VCaP (cell line): ENCODE measurements at regions not wholly inside any gene's neighbourhood (a gene's known extent, or its start where the extent isn't known, plus 50 kb on each side); places are given as distances from the start of the nearest gene placed in this dataset.

Source experiments
- H3K27ac ChIP-seq: fragments of 450-650 bp; 2 replicates; pipeline ENCODE4 v1.5.1; 2017
- TF ChIP-seq, protein P1 (sequence below): fragments of 450-650 bp; conservative IDR thresholded peaks from 2 replicates; pipeline ENCODE4 v1.5.1; 2017; ENCODE audit warnings: mild to moderate bottlenecking, moderate library complexity

DNA sequence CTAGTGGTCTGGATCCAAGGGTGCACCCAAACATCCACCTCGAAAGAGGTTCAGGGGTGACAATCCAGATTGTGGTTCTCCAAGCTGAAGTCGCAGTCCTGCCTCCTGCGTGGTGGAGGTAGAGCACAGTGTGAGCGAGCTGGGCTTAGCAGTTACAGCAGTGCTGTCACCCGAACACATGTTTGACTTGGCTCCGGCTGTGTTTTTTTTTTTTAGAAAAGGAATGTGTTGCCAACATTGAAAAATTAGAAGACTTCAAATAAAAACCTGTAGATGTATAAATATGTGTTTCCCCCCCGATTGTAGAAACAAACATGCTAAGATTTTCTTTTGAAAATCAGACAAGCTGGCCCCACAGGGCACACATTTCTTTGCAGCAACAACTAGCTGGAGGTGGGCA, 530.8 kb downstream of the SHQ1 start:
- TF ChIP-seq, protein P1, sequence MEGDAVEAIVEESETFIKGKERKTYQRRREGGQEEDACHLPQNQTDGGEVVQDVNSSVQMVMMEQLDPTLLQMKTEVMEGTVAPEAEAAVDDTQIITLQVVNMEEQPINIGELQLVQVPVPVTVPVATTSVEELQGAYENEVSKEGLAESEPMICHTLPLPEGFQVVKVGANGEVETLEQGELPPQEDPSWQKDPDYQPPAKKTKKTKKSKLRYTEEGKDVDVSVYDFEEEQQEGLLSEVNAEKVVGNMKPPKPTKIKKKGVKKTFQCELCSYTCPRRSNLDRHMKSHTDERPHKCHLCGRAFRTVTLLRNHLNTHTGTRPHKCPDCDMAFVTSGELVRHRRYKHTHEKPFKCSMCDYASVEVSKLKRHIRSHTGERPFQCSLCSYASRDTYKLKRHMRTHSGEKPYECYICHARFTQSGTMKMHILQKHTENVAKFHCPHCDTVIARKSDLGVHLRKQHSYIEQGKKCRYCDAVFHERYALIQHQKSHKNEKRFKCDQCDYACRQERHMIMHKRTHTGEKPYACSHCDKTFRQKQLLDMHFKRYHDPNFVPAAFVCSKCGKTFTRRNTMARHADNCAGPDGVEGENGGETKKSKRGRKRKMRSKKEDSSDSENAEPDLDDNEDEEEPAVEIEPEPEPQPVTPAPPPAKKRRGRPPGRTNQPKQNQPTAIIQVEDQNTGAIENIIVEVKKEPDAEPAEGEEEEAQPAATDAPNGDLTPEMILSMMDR, result no peak
- peak overlapping the region; percentile 90 for H3K27ac ChIP-seq

DNA sequence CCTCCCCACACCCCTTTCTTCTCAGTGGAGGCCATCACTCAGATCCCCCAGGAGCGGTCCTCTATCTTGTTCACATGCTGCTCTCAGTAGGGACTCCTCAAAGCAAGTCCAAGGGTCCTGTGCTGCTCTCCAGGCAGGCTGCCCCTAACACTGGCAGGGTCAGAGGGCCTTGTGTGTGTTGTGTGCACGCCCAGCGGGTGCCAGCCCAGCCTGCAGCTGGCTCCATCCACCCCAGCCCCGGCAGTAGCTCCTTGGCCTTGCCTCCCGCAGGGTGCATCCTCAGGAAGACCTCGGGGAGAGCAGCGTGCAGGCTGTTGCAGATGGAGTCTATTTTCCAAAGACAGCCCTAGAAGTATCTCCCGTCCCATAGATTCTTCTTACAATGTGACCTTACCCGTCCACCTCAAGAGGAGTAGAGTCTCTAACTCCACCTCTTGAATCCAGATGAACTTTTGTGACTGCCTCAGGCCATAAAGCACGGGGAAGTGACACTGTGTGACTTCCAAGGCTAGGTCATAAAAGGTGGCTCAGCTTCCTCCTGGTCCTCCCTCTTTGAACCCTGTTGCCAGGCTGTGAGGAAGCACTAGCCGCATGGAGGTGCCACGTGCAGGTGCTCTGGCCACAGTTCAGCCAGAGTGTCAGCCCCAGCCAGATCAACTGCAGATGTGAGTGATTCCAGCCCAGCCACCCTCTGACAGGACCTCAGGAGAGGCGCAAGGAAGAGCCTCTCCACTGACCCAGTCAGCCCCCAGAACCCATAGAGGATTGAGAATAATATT, 531.6 kb downstream of the SHQ1 start:
- H3K27ac ChIP-seq, result peak overlapping the region; percentile 90
- TF ChIP-seq, protein P1, result no peak

DNA sequence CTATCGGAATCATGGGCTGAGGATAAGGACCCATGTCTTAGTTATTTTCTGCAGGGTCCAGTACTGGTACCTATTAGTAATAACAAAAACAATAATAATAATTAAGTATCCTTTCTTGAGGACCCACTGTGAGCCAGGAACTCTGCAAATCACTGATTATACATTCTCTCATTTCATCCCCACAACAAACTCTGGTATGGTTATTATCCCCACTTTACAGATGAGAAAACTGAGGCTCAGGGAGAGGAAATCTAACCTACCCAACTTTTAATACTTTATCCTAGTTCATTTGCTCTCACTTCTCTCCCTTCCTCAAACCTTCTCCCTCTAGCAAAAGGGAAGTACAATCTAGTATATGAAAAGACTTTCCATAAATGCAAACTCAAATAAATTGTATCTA, 528.4 kb upstream of the PROK2 start:
- H3K27ac ChIP-seq, result no peak overlapping the region
- TF ChIP-seq, protein P1, result no peak

DNA sequence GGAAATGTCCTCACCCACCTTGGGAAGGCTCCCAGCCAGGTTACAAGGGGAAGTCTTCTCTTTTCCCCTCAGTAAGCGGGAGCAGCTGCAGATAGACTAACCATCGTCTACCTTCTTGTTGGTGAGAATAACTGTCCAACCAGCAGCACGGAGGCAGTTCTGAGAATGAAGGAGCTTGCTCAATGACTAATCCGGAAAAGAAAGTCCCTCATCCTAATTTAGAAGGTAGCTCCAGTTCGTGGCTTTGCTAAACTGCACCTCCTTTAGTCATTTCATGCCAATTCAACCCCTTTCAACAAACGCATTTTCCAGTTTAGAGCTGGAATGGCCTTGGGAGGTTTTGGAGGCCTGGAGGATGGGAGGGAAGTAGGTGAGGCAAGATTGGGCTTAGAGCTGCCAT, 527.4 kb upstream of the PROK2 start:
- TF ChIP-seq, protein P1, result no peak
- H3K27ac ChIP-seq, result no peak overlapping the region; the same call in 1 of the 2 replicates

DNA sequence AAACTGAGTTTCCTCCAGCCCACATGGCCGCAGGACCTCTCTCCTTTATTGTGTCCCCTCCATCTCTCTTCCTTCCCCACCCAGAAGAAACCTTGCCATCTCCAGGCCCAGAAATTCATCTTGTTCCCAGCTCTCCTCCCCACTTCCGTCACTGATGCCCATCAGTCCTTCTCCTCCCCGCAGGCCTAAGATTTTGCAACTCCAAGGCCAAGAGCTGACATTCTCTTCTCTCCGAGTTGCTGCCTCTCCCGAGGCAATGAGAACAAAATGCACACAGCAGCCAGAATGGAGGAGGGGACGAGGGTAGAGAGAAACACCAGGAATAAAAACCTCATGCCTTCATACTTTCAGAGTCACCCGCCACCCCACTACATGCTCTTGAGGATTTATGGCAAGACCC, 526.5 kb upstream of the PROK2 start:
- H3K27ac ChIP-seq, result peak overlapping the region; percentile 85
- TF ChIP-seq, protein P1, result no peak

DNA sequence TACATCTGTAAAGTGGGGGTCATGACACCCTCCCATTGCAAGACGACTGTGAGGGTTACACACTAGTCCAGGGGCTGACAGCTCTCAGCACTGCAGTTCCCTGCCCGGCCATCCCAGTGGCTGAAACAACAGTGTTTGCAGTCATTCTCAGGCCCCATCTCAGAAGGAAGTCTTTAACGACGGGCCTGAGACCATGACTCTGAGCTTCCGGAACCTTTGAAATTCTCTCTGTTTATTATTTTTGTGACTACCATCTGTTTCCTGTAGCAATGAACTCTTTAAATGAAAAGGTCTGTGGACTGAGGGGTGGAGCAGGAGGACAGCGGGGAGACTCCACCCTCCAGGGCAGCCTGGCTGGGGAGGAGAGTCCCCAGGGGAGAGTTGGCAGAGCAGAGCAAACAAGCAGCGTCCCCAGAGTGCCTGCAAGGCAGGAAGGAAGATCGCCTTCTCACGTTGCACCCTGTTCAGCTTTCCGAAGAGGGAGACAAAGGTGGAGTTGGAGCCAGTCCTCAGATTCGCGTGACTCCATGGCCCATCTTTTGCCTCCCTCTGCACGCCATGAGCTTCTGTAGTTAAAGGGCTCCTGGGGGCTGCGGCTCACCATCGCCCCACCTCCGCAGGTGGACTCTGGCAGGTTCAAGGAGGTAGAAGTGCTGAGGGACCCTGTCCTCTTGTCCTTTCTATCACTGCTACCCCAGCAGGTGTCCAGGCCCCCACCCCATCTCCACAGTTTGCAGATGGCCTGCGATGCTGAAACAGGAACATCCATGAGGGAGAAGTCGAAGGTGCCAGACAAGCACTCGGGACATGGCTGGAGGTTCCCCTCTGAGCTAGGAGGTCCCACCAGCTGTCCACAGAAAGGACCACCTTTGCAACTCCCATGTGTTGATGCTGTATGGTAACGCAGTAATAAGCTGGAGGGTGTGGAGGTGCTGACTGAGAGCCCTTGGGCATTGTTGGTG, 525.8 kb upstream of the PROK2 start:
- TF ChIP-seq, protein P1, result no peak; the same call in 1 of the 2 replicates
- peak overlapping the region; percentile 85 for H3K27ac ChIP-seq
